HG03064 (cell line): ENCODE measurements at regions not wholly inside any gene's neighbourhood (a gene's known extent, or its start where the extent isn't known, plus 50 kb on each side); places are given as distances from the start of the nearest gene placed in this dataset.
A peak's percentile ranks its signal among the peaks of the same experiment; 100 is the strongest.
"Not testable (repeated sequence)": the region's sequence is repeated elsewhere in the genome, so short reads cannot be mapped to it uniquely, and the experiment has no call there.

Experiments
- ATAC-seq: cut with Tn5 transposase; IDR thresholded peaks from one replicate; pipeline ENCODE4 v1.9.1; 2021; ENCODE audit warnings: low read depth; ENCODE audit not compliant: unreplicated experiment

DNA sequence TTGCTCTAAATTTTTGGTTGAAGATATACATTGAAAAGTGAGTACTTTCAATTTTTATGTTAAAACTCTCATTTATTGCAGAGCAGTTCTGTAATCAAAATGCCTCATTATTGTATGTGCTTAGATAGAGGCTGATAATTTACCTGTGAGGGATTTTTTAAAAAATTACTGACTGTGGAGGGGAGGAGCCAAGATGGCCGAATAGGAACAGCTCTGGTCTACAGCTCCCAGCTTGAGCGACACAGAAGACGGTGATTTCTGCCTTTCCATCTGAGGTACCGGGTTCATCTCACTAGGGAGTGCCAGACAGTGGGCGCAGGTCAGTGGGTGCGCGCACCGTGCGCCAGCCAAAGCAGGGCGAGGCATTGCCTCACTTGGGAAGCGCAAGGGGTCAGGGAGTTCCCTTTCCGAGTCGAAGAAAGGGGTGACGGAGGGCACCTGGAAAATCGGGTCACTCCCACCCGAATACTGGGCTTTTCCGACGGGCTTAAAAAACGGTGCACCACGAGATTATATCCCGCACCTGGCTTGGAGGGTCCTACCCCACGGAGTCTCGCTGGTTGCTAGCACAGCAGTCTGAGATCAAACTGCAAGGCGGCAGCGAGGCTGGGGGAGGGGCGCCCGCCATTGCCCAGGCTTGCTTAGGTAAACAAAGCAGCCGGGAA lies 89.4 kb downstream of the DDX11 start:
- ATAC-seq: not testable (repeated sequence)

DNA sequence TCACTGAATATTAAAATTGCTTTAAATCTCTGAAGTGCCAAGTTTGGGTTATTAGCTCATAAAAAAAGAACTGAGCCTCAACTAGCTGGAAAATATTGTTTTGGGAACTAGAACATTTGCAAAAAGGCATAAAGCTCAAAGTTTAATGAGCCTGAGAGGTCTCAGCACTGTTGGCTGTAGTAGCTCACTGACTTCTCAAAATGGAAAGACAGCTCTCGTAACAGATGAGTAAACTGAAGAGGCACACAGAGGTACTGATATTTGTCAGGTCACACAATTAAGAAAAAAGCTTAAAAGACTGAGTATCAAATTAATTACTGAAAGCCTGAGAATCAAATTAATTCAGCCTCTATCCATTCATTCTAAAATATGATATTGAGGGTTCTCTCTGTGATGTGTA lies 100.6 kb downstream of the DDX11 start:
- not testable (repeated sequence) for ATAC-seq

DNA sequence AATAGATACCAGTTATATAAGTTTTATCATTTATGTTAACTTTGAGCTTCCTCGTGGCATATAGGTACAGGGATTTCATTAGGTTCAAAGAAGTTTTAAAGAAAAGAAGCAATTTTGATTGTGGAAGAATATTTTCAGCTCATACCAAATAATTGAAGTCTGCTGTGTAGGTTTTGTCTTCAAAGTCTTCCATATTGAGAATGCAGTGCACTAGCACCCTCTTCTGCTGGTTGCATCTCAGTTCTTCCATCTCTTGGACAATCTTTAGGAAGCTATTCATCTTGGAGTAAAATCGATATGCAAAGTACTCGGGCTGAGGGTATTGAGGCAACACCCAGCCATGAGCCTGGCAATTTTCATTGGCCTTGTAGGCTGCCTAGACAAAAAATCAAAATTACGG lies 103.9 kb downstream of the DDX11 start:
- not testable (repeated sequence) for ATAC-seq

DNA sequence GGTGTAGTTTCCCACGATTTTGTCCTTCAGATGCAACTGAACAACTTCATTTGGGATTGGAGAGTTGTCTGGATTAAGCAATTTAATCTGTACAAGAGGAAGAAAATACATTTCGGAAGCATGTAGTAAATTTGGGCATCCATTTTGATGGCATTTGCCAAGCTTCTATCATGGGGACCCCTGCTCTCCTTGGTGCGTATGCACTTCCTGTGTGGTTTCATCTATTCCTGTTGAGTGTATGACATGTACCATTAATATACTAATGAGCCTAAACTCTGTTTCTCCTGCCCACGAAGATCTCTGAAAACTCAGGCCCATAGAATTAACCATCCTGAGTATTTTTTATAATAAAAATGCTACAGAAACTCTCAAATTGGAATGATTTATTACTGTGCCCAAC lies 105.2 kb downstream of the DDX11 start:
- not testable (repeated sequence) for ATAC-seq

DNA sequence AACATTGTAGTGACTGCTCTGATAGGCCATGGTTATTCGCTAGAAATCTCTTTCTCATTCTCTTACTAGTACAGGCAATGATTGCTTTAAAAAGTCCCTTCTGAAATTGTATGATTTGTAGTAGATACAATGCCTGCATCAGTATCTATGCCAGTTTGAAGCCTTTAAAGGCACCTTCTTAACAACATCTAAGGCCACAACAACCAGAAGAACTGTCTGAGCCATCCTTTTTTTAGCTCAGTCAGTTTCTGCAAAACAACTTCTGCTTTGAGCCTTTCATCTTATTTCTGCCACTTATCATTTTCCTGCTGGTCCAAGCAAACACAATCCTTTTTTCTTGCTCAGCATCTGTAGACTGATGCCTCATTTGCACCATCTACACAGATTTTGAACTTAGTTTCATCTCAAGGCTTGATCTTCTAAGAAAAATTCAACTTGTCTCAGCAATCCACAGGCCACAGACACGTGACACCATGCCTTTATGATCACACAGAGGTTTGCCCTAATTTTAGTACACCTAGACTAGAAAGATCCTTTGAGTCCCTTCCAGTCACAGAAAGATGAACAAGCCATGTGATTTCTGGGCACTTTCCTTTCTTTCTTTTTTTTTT lies 106.1 kb downstream of the DDX11 start:
- not testable (repeated sequence) for ATAC-seq

DNA sequence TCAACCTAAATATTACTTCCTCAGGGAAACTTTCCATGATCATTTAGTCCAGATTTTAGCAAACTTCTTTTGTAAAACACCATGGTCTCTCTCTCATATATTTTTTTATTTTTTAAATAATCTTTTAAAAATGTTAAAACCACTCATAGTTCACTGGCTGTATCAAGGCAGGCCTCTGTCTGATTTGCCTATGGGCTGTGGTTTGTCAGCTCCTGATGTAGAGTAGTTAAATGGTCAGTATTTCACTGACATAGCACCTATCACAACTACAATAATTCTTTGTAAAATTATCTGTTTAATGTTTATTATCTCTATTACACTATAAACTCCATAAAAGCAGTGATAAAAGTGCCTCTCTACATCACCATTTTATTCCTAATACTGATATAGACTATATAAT lies 108.9 kb downstream of the DDX11 start:
- ATAC-seq: not testable (repeated sequence)

DNA sequence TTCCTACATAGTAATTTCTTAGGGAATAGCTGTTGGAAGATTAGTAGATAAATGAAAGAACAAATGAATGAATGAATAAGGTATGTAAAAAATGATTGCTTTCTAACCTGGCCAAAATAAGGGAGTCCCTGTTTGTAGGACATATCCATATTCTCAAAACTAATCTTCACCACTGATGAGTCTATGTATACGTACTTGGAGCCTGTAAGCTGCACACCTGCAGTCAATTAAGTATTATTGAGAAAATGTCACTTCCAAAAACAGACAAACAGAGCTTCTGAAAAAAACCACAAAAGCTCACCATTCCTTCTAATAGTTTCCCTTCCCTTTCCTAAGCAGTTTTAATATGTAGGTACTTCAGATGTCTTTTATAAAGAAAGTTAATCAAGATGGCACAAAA lies 109.4 kb downstream of the DDX11 start:
- ATAC-seq: not testable (repeated sequence)

DNA sequence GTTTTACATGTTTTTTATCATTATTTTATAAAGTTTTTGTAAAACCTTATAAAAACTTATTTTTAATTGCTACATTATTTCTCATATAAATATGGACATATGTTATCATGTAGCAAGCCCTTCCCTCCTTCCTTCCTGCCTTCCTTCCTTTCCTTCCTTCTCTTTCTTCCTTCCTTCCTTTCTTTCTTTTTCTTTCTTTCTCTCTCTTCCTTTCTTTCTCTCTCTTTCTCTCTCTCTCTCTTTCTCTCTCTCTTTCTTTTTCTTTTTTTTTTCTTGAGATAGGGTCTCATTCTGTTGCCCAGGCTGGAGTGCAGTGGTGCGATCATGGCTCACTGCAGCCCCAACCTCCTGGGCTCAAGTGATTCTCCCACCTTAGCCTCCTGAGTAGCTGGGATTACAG lies 110.2 kb downstream of the DDX11 start:
- ATAC-seq: not testable (repeated sequence)

DNA sequence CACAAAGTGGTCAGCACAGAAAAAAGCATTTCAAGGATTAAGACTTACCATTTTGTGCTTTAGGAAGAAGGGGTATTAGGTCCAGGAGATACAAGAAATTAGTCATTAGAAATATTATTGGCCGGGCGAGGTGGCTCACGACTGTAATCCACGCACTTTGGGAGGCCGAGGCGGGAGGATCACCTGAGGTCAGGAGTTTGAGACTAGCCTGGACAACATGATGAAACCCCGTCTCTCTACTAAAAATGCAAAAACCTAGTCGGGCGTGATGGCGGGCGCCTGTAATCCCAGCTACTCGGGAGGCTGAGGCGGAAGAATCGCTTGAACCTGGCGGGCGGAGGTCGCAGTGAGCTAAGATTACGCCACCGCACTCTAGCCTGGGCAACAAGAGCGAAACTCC lies 111.0 kb downstream of the DDX11 start:
- not testable (repeated sequence) for ATAC-seq

DNA sequence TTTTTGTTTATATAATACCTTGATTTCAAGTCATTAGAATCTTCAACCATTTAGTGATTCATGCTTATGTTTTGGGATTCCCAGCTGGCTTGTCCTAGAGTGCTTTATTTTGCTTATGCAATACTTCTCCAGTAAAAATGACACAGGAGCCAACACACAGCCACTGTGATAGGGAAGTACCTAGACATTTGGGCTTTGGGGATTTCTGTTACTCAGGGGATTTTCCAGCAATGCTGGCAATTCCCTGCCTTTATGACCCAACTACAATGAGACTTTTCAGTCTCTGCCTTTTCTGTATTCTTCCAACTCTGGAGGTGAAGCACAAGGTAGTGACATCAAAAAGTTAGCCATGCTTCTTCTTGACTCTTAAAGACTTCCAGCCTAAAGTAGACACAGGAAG lies 119.0 kb downstream of the DDX11 start:
- ATAC-seq: not testable (repeated sequence)

DNA sequence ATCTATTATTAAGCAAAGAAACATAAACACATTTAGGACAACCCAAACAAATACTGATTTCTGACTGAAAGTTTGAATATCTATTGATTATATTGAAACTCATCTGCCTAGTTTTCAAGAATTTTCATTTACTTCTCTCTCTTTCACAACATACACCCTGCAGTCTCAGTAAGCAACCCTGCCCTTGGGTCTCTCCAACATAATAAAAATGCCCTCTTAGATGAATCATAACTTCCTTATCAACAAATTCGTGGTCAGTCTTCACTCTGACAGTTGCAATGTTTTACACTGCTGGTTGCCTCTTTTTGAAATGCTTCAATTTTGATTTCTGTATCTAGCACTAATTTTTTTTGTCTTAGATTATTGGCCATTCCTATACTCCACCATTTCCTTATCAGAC lies 122.0 kb downstream of the DDX11 start:
- ATAC-seq: not testable (repeated sequence)

DNA sequence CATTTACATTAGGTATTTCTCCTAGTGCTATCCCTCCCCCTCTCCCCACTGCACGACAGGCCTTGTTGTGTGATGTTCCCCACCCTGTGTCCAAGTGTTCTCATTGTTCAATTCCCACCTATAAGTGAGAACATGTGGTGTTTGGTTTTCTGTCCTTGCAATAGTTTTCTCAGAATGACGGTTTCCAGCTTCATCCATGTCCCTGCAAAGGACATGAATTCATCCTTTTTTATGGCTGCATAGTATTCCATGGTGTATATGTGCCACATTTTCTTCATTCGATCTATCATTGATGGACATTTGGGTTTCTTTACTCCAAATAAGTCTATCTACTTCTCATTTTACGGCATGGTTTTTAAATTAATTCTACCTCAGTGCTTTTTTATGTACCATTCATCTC lies 125.8 kb downstream of the DDX11 start:
- ATAC-seq: not testable (repeated sequence)

DNA sequence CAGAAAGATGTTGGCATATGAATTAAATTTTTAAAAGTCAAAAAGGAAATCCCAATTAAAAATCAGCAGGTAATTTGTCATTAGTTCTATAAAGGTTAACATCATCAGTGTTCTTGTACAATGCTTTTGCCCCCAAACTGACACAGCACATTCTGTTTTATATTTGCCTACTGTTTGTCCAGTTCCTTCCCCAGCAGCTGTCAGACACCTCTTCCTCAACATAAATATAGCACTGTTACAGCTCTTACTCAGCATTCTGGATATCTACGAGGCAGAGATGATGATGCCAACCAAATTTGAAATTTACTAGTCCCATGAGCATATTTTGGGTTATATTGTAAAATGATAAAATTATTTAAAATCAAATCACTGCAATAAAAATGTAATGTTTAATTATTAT lies 124.6 kb downstream of the SINHCAF start:
- ATAC-seq: no peak

DNA sequence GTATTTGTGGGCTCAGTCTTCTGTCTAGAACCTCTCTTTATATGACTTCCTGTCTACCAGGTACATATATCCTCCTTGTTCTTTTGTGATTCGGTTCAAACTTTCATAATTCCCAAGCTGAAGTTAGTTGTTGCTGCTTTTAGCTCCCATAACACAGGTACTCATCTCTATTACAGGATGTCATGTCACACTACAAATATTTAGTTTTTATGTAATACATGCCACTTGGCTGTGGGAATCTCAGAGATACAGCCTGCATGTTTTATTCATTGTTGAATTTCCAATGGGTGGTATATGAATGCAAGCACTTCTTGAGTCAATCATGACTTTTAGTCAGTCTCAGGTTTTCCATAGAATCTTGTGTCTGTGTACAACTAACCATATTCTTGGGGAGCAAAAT lies 122.7 kb downstream of the SINHCAF start:
- ATAC-seq: no peak

DNA sequence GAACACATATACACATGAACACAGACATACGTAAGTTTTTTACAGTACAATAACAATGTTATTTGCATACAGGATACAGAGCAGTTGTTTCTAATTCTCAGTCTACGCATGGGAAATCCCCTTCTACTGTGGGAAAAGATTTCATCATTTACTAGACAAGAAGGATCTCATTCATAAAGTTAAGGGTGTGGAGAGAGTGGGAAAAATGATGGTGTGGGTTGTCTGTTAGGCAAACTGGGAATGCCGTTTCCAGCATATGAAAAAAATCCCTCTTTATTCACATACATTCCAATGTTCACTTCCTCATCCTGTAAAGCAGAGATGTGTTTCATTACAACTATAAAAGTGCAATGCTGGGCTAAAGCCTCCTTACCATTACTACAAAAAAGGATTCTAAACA lies 120.9 kb downstream of the SINHCAF start:
- ATAC-seq: peak; percentile 93

DNA sequence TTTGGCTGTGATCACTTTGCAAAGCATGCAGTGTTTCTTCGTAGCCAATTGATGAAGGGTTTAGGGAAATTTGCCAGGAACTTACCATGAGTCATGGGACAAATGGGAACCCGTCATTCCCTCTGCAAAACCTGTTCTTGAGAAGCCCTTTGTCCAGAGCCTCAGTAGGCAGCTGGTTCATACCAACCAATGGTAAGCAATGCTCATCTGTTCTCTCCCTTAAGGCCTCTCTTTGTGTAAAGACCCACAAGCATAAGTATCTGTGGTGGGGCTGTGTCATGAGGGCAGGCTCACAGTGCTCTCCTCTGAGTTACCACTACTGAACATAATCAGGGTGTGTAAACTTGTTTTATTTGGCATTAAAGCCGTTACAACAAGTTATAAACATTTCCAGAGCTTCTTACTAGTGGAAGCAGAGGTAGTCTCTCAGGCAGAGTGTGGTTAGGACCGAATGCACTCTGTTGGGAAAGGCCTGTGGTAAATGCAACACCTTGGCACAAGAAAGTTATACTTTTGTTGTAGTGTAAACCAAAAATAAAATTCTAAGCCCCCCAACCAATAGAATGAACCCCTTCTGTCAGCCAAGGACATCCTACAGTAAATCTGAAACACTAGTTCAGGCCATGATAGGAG lies 119.8 kb downstream of the SINHCAF start:
- ATAC-seq: no peak

DNA sequence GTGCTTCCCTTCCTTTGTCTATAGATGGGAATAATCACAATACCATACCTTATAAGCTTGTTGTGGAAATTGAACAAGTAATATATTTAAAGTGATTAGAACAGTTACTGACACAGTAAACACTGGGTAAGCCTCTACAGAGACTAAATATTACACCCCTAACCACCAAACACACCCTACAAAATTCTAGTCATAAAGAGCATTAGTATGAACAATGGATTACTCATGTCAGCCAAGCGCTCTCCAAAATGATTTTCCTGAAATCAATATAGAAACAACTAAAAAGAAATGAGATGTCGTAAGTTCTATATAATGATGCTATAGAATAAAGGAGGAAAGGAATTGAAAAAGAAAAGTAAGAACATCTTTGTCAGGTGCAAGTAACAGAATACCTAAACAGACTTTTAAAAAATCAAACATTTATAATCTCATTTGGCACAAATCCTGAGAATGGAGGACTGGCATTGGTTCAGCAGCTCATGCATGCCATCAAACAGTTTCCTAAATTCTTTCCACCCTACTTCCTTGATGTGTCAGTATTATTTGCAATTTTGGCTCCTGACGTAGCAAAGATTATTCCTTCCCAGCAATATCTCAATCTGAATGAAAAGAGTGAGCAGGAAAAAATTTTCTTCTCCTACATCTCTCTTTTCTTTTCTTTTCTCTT lies 118.0 kb downstream of the SINHCAF start:
- no peak for ATAC-seq

DNA sequence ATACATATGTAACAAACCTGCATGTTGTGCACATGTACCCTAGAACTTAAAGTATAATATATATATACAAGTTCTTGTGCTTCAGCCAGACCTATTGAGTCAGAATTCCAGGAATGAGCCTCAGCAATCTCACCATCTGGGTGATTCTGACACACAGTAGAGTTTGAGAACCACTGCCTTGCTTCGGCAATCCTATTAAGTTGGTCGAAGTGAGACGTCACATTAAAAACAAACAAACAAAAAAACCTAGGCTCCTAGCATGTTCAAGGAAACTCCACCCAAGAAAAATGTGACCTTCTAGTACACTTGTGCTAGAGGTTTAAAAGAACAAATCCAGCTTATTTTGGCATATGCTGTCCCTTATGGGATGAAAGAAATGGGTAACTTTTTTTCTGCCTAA lies 115.8 kb downstream of the SINHCAF start:
- no peak for ATAC-seq

DNA sequence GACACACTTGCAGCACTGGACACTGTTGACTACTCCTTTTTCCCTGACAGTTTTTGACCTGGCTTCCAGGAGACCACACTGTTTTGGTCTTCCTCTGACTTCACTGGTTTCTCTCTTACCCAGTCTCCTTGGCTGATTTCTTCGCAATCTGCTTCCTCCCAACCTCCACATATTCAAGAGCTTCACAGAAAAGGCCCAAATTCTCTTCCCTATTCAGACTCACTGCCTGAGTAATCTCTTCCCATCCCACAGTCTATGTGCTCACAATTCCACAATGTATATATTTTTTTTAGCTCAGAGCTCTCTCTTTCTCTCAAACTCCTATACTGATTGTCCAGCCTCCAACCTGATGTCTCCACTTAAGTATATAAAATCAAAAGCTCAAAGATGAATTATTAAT lies 115.4 kb downstream of the SINHCAF start:
- no peak for ATAC-seq

DNA sequence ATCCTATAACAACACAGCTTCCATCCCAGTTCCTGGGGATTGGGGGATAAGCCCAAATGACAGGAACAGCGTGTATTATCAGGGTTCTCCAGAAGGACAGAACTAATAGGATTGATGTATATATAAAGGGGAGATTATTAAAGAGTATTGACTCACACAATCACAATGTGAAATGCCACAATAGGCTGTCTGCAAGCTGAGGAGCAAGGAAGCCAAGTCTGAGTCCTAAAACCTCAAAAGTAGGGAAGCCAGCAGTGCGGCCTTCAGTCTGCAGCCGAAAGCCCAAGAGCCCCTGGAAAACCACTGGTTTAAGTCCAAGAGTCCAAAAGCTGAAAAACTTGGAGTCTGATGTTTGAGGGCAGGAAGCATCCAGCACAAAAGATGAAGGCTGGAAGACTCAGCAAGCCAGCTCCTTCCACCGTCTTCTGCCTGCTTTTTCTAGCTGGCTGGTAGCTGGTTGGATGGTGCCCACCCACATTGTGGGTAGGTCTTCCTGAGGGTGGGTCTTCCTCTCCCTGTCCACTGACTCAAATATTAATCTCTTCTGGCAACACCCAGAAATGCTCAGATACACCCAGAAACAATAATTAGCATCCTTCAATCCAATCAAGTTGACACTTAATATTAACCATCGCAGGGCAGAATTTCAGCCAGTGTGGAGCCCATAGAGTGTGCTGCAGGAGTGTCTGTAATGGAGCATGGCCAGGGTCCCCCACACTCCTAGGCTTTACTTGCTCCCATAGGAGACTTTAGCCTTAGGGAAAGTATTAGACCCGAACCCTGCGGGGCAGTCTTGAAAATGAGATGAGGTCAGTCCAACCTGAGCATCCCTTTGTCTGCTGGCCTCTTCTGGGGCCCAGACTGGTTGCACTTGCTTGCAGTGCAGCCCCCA lies 111.1 kb downstream of the SINHCAF start:
- no peak for ATAC-seq
